IPS DF 6.9 (cell line): ENCODE measurements at regions not wholly inside any gene's neighbourhood (a gene's known extent, or its start where the extent isn't known, plus 50 kb on each side); places are given as distances from the start of the nearest gene placed in this dataset.

ENCODE experiments used
- DNase-seq: peaks from one replicate; pipeline ENCODE4 v3.0.0-alpha.2; 2013; ENCODE audit warnings: low read depth, low spot score
- H3K27ac ChIP-seq: one replicate; pipeline ENCODE4 v1.5.1; 2013; ENCODE audit warnings: low read length, control low read depth
- H3K27me3 ChIP-seq: 2 replicates; pipeline ENCODE4 v1.6.1; 2013; ENCODE audit warnings: mild to moderate bottlenecking, low read length; ENCODE audit not compliant: control insufficient read depth, insufficient read depth
- H3K36me3 ChIP-seq: 2 replicates; pipeline ENCODE4 v1.6.1; 2013; ENCODE audit warnings: low read length; ENCODE audit not compliant: control insufficient read depth, insufficient read depth
- H3K4me1 ChIP-seq: 2 replicates; pipeline ENCODE4 v1.6.1; 2013; ENCODE audit warnings: low read length; ENCODE audit not compliant: control insufficient read depth, insufficient read depth
- H3K4me3 ChIP-seq: 2 replicates; pipeline ENCODE4 v1.5.1; 2013; ENCODE audit warnings: mild to moderate bottlenecking, low read length
- H3K9me3 ChIP-seq: 2 replicates; pipeline ENCODE4 v1.6.1; 2013; ENCODE audit warnings: low read length, inconsistent platforms; ENCODE audit not compliant: control insufficient read depth, insufficient read depth
- WGBS: extraction: QIAGEN DNeasy Blood & Tissue Kit; methylation state at CpG from one replicate; pipeline ENCODE4 v1.1.7; 2013; ENCODE audit warnings: mixed read lengths, missing lambda C conversion rate; ENCODE audit not compliant: insufficient read length, insufficient coverage; 5-methylcytosine and 5-hydroxymethylcytosine counted together

GRCh38 chr4:135385830-135386581 lies 1184.4 kb upstream of the PABPC4L start:
- no peaks in the 10 kb centered on the region; the same call in 1 of the 2 replicates for H3K9me3 ChIP-seq
- DNase-seq, result no peak
- H3K27ac ChIP-seq, result no peak overlapping the region
- no CpG with 5 or more reads among the region's 10 CpGs for WGBS
- H3K4me1 ChIP-seq, result no peaks in the 10 kb centered on the region; the same call in 1 of the 2 replicates
- H3K36me3 ChIP-seq, result no peaks in the 10 kb centered on the region
- H3K27me3 ChIP-seq, result no peaks in the 10 kb centered on the region
- no peak overlapping the region for H3K4me3 ChIP-seq

DNA sequence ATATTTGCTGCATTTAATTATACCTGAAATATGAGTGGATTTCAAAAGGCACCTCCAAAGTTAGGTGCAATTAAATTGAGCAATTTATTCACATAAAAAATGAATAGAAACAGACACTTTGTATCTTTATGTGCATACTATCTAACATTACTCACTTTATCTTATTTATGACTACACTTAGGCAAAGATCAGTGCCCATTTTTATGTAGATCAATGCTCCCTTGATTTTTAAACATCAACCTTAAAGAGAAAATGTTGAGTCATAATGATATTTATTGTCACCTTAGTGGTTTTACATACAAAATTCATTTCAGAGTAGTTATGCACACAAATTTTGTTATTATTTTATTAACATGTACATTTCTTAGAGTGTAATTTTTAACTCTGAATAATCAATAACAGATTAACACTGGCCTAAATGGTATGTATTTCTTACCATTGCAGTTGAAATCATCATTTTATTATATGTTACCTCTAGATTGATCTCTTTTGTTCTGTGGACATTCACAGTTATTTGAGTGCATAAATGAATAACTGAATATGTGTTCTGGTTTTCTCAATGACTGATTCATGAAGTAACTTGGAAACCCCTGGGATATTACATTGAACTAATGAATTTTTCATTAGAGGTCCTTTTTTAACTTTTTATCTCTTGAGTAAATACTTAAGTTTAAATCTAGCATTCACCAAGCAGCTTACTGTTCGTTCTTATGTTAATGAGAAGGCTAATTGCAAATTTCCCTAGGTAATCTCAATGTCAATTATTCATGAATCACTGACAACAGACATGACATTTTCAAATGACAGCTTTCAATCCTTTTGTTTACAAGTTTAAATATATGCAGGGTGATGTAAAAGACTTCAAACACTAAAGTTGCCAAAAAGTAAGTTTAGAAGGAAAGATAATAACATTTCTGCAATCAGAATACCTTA lies 1182.0 kb upstream of the PABPC4L start:
- Histone ChIP-seq H3K4me3 (no peak overlapping the region), H3K27ac (no peak overlapping the region), H3K9me3 (no peaks in the 10 kb centered on the region), H3K27me3 (no peaks in the 10 kb centered on the region), H3K36me3 (no peaks in the 10 kb centered on the region), H3K4me1 (no peaks in the 10 kb centered on the region; the same call in 1 of the 2 replicates)
- no peak for DNase-seq
- WGBS, result no CpG with 5 or more reads among the region's 1 CpG

- no peaks in the 10 kb centered on the region; the same call in 1 of the 2 replicates for H3K4me1 ChIP-seq
- no peak overlapping the region for H3K4me3 ChIP-seq
- no peaks in the 10 kb centered on the region for H3K36me3 ChIP-seq
- DNase-seq, result no peak
- no peaks in the 10 kb centered on the region for H3K27me3 ChIP-seq
- H3K9me3 ChIP-seq, result no peaks in the 10 kb centered on the region
- no peak overlapping the region for H3K27ac ChIP-seq
- WGBS, result no CpG with 5 or more reads among the region's 7 CpGs
These were observed 1180.8 kb upstream of the PABPC4L start for GRCh38 chr4:135382280-135382959.

DNA sequence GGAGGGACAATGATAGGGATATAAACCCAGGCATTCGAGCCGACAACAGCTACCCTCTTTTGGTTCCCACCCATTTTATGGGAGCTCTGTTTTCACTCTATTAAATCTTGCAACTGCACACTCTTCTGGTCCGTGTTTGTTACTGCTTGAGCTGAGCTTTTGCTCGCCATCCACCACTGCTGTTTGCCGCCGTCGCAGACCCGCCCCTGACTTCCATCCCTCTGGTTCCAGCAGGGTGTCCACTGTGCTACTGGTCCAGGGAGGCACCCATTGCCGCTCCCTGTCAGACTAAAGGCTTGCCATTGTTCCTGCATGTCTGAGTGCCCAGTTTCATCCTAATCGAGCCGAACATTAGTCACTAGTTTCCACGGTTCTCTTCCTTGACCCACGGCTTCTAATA lies 1170.5 kb upstream of the PABPC4L start:
- no CpG with 5 or more reads among the region's 13 CpGs for WGBS

GRCh38 chr4:135371137-135371536 lies 1169.5 kb upstream of the PABPC4L start:
- DNase-seq, result no peak
- Histone ChIP-seq H3K9me3 (no peaks in the 10 kb centered on the region; the same call in 1 of the 2 replicates), H3K36me3 (no peaks in the 10 kb centered on the region), H3K4me1 (no peaks in the 10 kb centered on the region), H3K4me3 (no peak overlapping the region), H3K27ac (no peak overlapping the region), H3K27me3 (no peaks in the 10 kb centered on the region)
- no CpG with 5 or more reads among the region's 4 CpGs for WGBS

More for the DNA sequence above, 1170.5 kb upstream of the PABPC4L start:
- no peak overlapping the region for H3K27ac ChIP-seq
- no peak overlapping the region for H3K4me3 ChIP-seq
- H3K27me3 ChIP-seq, result no peaks in the 10 kb centered on the region
- DNase-seq, result no peak
- no peaks in the 10 kb centered on the region for H3K4me1 ChIP-seq
- H3K9me3 ChIP-seq, result no peaks in the 10 kb centered on the region; the same call in 1 of the 2 replicates
- H3K36me3 ChIP-seq, result no peaks in the 10 kb centered on the region

GRCh38 chr4:135368831-135369230 lies 1167.2 kb upstream of the PABPC4L start:
- DNase-seq, result no peak
- no peaks in the 10 kb centered on the region for H3K36me3 ChIP-seq
- H3K4me1 ChIP-seq, result no peaks in the 10 kb centered on the region
- H3K27me3 ChIP-seq, result no peaks in the 10 kb centered on the region
- no peak overlapping the region for H3K27ac ChIP-seq
- WGBS, result no CpG with 5 or more reads among the region's 3 CpGs
- no peaks in the 10 kb centered on the region; the same call in 1 of the 2 replicates for H3K9me3 ChIP-seq
- no peak overlapping the region for H3K4me3 ChIP-seq

GRCh38 chr4:135365065-135365464 lies 1163.5 kb upstream of the PABPC4L start:
- no peak overlapping the region for H3K4me3 ChIP-seq
- no peaks in the 10 kb centered on the region for H3K27me3 ChIP-seq
- WGBS, result no CpG with 5 or more reads among the region's 1 CpG
- H3K36me3 ChIP-seq, result no peaks in the 10 kb centered on the region
- no peak for DNase-seq
- no peak overlapping the region for H3K27ac ChIP-seq
- H3K4me1 ChIP-seq, result no peaks in the 10 kb centered on the region
- H3K9me3 ChIP-seq, result no peaks in the 10 kb centered on the region

- no peak for DNase-seq
- no peak overlapping the region for H3K4me3 ChIP-seq
- H3K9me3 ChIP-seq, result no peaks in the 10 kb centered on the region
- H3K27me3 ChIP-seq, result no peaks in the 10 kb centered on the region
- H3K27ac ChIP-seq, result no peak overlapping the region
- no peaks in the 10 kb centered on the region for H3K36me3 ChIP-seq
- WGBS, result no CpG with 5 or more reads among the region's 1 CpG
- H3K4me1 ChIP-seq, result no peaks in the 10 kb centered on the region
These were observed 1157.5 kb upstream of the PABPC4L start for GRCh38 chr4:135359128-135359527.

- no peak overlapping the region for H3K4me3 ChIP-seq
- no peaks in the 10 kb centered on the region for H3K4me1 ChIP-seq
- no peaks in the 10 kb centered on the region for H3K36me3 ChIP-seq
- no peaks in the 10 kb centered on the region for H3K27me3 ChIP-seq
- DNase-seq, result no peak
- no CpG with 5 or more reads among the region's 1 CpG for WGBS
- no peaks in the 10 kb centered on the region for H3K9me3 ChIP-seq
- no peak overlapping the region for H3K27ac ChIP-seq
These were observed 1155.5 kb upstream of the PABPC4L start for GRCh38 chr4:135357091-135357490.

- Histone ChIP-seq H3K27me3 (no peaks in the 10 kb centered on the region), H3K36me3 (no peaks in the 10 kb centered on the region), H3K4me3 (no peak overlapping the region), H3K4me1 (no peaks in the 10 kb centered on the region), H3K9me3 (no peaks in the 10 kb centered on the region), H3K27ac (no peak overlapping the region)
- no peak for DNase-seq
- no CpG with 5 or more reads among the region's 1 CpG for WGBS
These were observed 1153.3 kb upstream of the PABPC4L start for GRCh38 chr4:135354876-135355275.
